D721Med (cell line): ENCODE measurements at regions not wholly inside any gene's neighbourhood (a gene's known extent, or its start where the extent isn't known, plus 50 kb on each side); places are given as distances from the start of the nearest gene placed in this dataset.

Experiments
- DNase-seq: peaks from one replicate; pipeline ENCODE4 v3.0.0; 2011; ENCODE audit warnings: low spot score; ENCODE audit not compliant: insufficient read length
- FAIRE-seq: peaks from 2 replicates; lab custom pipeline; 2011; peaks lifted over from hg19 to GRCh38; lab: Jason Lieb, UNC
- CTCF ChIP-seq: IDR thresholded peaks from 2 replicates; pipeline ENCODE4 v1.5.1; 2012; ENCODE audit warnings: mild to moderate bottlenecking, control low read depth; ENCODE audit not compliant: insufficient read depth; ENCODE audit errors: missing control alignments

- TF ChIP-seq CTCF: no peak
Observed at GRCh38 chr1:234921266-234922062, 207.2 kb downstream of the TOMM20 start.

GRCh38 chr1:234920843-234921140 is 207.8 kb downstream of the TOMM20 start:
- DNase-seq: no peak
- FAIRE-seq: no peak
- TF ChIP-seq CTCF: no peak

More at GRCh38 chr1:234921266-234922062, 207.2 kb downstream of the TOMM20 start:
- FAIRE-seq: no peak
- no peak for DNase-seq

- FAIRE-seq (no peak), DNase-seq (no peak)
- no peak for TF ChIP-seq CTCF
Observed at GRCh38 chr1:234920136-234920842, 208.3 kb downstream of the TOMM20 start.

GRCh38 chr1:234918961-234919761 is 209.5 kb downstream of the TOMM20 start:
- FAIRE-seq: no peak
- TF ChIP-seq CTCF: no peak
- no peak for DNase-seq

- no peak for FAIRE-seq
- DNase-seq: no peak
- TF ChIP-seq CTCF: no peak
Observed at GRCh38 chr1:234918181-234918841, 210.3 kb downstream of the TOMM20 start.

- FAIRE-seq (no peak), DNase-seq (no peak)
- no peak for TF ChIP-seq CTCF
Observed at GRCh38 chr1:234917495-234918180, 211.0 kb downstream of the TOMM20 start.
